Transverse colon (tissue), 4 donors: ENCODE measurements at regions not wholly inside any gene's neighbourhood (a gene's known extent, or its start where the extent isn't known, plus 50 kb on each side); places are given as distances from the start of the nearest gene placed in this dataset.

Experiments used
- CTCF ChIP-seq, 5 experiments: fragments of 200-600 bp in 3 of 5; fragments of 450-650 bp in 2 of 5; sonication (generic) in 3 of 5; IDR thresholded peaks; 1 replicate in 2 of 5; 2 replicates in 3 of 5; pipeline ENCODE4 v1.5.1; 2016 to 2017; ENCODE audit warnings: antibody characterized with exemption in 5 of 5, inconsistent platforms in 3 of 5, mild to moderate bottlenecking in 2 of 5, moderate library complexity in 1 of 5
- POLR2A ChIP-seq: fragments of 450-650 bp; IDR thresholded peaks from one replicate; pipeline ENCODE4 v1.6.1; 2016; ENCODE audit warnings: antibody characterized with exemption, mild to moderate bottlenecking, moderate library complexity
- POLR2AphosphoS5 ChIP-seq, 3 donors: sonication (generic); formaldehyde crosslinking; IDR thresholded peaks; one replicate each; pipeline ENCODE4 v1.6.1; 2016; ENCODE audit warnings: antibody characterized with exemption in 3 of 3

GRCh38 chr9:127556871-127557270 is 55.2 kb upstream of the STXBP1 start:
- TF ChIP-seq CTCF (IDR thresholded peaks at IDR 0.05) (no peak), POLR2A (no peak), POLR2AphosphoS5 (IDR thresholded peaks at IDR 0.05) (no peak)
